ENCODE measurements at regions not wholly inside any gene's neighbourhood (a gene's known extent, or its start where the extent isn't known, plus 50 kb on each side); places are given as distances from the start of the nearest gene placed in this dataset.

DNA sequence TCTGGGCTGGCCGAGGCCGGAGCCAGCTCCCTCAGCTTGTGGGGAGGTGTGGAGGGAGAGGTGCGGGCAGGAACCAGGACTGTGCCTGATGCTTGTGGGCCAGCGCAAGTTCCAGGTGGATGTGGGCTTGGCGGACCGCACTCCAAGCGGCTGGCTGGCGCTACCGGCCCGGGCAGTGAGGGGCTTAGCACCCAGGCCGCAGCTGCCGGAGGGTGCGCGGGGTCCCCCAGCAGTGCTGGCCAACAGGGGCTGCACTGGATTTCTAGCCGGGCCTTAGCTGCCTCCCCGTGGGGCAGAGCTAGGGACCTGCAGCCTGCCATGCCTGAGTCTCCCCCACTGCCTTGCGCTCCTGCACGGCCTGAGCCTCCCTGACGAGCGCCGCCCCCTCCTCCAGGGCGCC, 242.8 kb downstream of the CCSER2 start:
- H3K27ac ChIP-seq (ENCODE audit: low read depth, low read length), result no peak overlapping the region
- H3F3A ChIP-seq (ENCODE audit: insufficient read depth), result no peaks in the 10 kb centered on the region
- H3K9ac ChIP-seq (ENCODE audit: low read length), result no peak overlapping the region
- no peaks in the 10 kb centered on the region for H3K9me3 ChIP-seq (ENCODE audit: insufficient read depth, low read length)
- no peaks in the 10 kb centered on the region for H3K36me3 ChIP-seq (ENCODE audit: low read length)
- H3K27me3 ChIP-seq (ENCODE audit: low read length), result no peaks in the 10 kb centered on the region
- H3K4me2 ChIP-seq (ENCODE audit: low read depth, low read length, poor library complexity, severe bottlenecking), result no peak overlapping the region
- TF ChIP-seq, protein P1, sequence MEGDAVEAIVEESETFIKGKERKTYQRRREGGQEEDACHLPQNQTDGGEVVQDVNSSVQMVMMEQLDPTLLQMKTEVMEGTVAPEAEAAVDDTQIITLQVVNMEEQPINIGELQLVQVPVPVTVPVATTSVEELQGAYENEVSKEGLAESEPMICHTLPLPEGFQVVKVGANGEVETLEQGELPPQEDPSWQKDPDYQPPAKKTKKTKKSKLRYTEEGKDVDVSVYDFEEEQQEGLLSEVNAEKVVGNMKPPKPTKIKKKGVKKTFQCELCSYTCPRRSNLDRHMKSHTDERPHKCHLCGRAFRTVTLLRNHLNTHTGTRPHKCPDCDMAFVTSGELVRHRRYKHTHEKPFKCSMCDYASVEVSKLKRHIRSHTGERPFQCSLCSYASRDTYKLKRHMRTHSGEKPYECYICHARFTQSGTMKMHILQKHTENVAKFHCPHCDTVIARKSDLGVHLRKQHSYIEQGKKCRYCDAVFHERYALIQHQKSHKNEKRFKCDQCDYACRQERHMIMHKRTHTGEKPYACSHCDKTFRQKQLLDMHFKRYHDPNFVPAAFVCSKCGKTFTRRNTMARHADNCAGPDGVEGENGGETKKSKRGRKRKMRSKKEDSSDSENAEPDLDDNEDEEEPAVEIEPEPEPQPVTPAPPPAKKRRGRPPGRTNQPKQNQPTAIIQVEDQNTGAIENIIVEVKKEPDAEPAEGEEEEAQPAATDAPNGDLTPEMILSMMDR (IDR thresholded peaks at IDR 0.05; ENCODE audit: insufficient read depth, low read length, poor library complexity, severe bottlenecking), result no peak
- no peak for TF ChIP-seq EZH2phosphoT487 (conservative IDR thresholded peaks at IDR 0.05; ENCODE audit: low read length)
- 0 out of 2 replicates have a peak, but pooled peaks cover 3% of the 10 kb centered on the region for H3K9me2 ChIP-seq (replicated peaks; ENCODE audit: insufficient read depth, low read length)
- no peak overlapping the region for H3K4me3 ChIP-seq (ENCODE audit: insufficient read depth, low read length, poor library complexity, severe bottlenecking)
- no peaks in the 10 kb centered on the region for H4K20me1 ChIP-seq (ENCODE audit: low read depth, low read length)
- no peak overlapping the region for H2AFZ ChIP-seq (ENCODE audit: low read depth, low read length, severe bottlenecking)
- H3K79me2 ChIP-seq (ENCODE audit: insufficient read depth, low read length), result no peaks in the 10 kb centered on the region

DNA sequence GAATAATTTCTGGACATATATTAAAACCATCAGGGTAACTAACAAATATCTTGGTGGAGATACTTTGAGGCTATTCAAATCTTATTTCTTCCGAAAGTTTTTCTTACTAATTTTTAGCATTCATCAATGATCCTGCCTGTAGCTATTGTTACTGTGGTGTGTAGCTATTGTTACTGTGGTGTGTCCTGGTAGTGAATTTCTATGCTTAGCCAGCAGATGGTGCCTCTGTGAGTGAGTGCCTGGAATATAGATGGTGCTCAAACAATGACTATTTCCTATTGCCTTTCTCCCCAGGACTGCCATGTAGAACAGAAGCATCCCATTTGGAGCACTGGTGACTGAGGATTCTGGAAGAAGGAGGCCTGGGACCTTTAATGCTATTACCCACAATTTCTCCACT, 245.7 kb downstream of the CCSER2 start:
- no peak overlapping the region for H3K9ac ChIP-seq (ENCODE audit: low read length)
- no peaks in the 10 kb centered on the region for H3F3A ChIP-seq (ENCODE audit: insufficient read depth)
- TF ChIP-seq, protein P1 (IDR thresholded peaks at IDR 0.05; ENCODE audit: insufficient read depth, low read length, poor library complexity, severe bottlenecking), result no peak
- TF ChIP-seq EZH2phosphoT487 (conservative IDR thresholded peaks at IDR 0.05; ENCODE audit: low read length), result no peak
- no peaks in the 10 kb centered on the region for H3K27me3 ChIP-seq (ENCODE audit: low read length)
- H3K9me3 ChIP-seq (ENCODE audit: insufficient read depth, low read length), result no peaks in the 10 kb centered on the region
- no peak overlapping the region for H3K27ac ChIP-seq (ENCODE audit: low read depth, low read length)
- no peaks in the 10 kb centered on the region for H4K20me1 ChIP-seq (ENCODE audit: low read depth, low read length)
- H3K79me2 ChIP-seq (ENCODE audit: insufficient read depth, low read length), result no peaks in the 10 kb centered on the region
- no peak overlapping the region for H3K4me2 ChIP-seq (ENCODE audit: low read depth, low read length, poor library complexity, severe bottlenecking)
- no peaks in the 10 kb centered on the region for H3K36me3 ChIP-seq (ENCODE audit: low read length)
- H2AFZ ChIP-seq (ENCODE audit: low read depth, low read length, severe bottlenecking), result no peak overlapping the region
- no peak overlapping the region for H3K4me3 ChIP-seq (ENCODE audit: insufficient read depth, low read length, poor library complexity, severe bottlenecking)
- 0 out of 2 replicates have a peak, but pooled peaks cover 3% of the 10 kb centered on the region for H3K9me2 ChIP-seq (replicated peaks; ENCODE audit: insufficient read depth, low read length)

DNA sequence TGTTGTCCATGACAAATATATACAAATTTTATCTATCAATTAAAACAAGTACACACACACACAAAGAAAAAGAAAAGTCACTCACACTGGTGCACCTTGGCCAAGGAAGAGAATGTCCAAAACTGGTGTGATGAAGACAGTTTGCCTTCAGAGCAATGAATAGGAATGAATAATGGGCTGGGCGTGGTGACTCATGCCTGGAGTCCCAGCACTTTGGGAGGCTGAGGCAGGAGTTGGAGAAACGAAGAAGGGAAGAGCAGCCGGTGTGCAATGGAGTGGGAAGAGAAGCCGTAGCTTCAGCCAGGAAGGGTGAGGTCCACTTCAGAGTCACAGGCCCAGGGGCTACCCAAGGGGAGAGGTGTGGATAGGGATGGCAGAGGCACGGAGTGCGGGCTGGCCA, 253.6 kb downstream of the CCSER2 start:
- no peak overlapping the region for H3K27ac ChIP-seq (ENCODE audit: low read depth, low read length)
- H3K36me3 ChIP-seq (ENCODE audit: low read length), result no peaks in the 10 kb centered on the region
- H3K9me3 ChIP-seq (ENCODE audit: insufficient read depth, low read length), result no peaks in the 10 kb centered on the region
- no peak overlapping the region for H3K9ac ChIP-seq (ENCODE audit: low read length)
- H3K79me2 ChIP-seq (ENCODE audit: insufficient read depth, low read length), result no peaks in the 10 kb centered on the region
- no peak overlapping the region for H3K4me2 ChIP-seq (ENCODE audit: low read depth, low read length, poor library complexity, severe bottlenecking)
- H3K9me2 ChIP-seq (replicated peaks; ENCODE audit: insufficient read depth, low read length), result no peaks in the 10 kb centered on the region
- H4K20me1 ChIP-seq (ENCODE audit: low read depth, low read length), result no peaks in the 10 kb centered on the region
- no peaks in the 10 kb centered on the region for H3F3A ChIP-seq (ENCODE audit: insufficient read depth)
- TF ChIP-seq, protein P1 (IDR thresholded peaks at IDR 0.05; ENCODE audit: insufficient read depth, low read length, poor library complexity, severe bottlenecking), result no peak
- no peak for TF ChIP-seq EZH2phosphoT487 (conservative IDR thresholded peaks at IDR 0.05; ENCODE audit: low read length)
- no peaks in the 10 kb centered on the region for H3K27me3 ChIP-seq (ENCODE audit: low read length)
- H3K4me3 ChIP-seq (ENCODE audit: insufficient read depth, low read length, poor library complexity, severe bottlenecking), result no peak overlapping the region
- H2AFZ ChIP-seq (ENCODE audit: low read depth, low read length, severe bottlenecking), result no peak overlapping the region
